IMR-90 (cell line): ENCODE measurements at regions not wholly inside any gene's neighbourhood (a gene's known extent, or its start where the extent isn't known, plus 50 kb on each side); places are given as distances from the start of the nearest gene placed in this dataset.

ENCODE experiments used
- ATAC-seq: fragments of 200-7000 bp; cut with Tn5 transposase; 2 replicates; pipeline ENCODE4 v1.9.1; 2020; ENCODE audit warnings: low read depth, mild to moderate bottlenecking, moderate library complexity
- BruUV-seq: library from RNA; stranded (reverse); fragments of 400-500 nt; replicated peaks from 2 replicates; lab custom pipeline; 2021; lab: Mats Ljungman, UMichigan
- CTCF ChIA-PET: fragments of 300-600 bp; formaldehyde crosslinking; extraction: SDS; loops from one replicate; lab custom pipeline; 2021; ENCODE audit warnings: antibody characterized with exemption; lab: Yijun Ruan, JAX
- POLR2A ChIA-PET: fragments of 300-600 bp; sonication (Branson Sonifier 250); formaldehyde crosslinking; loops from one replicate; lab custom pipeline; 2022; ENCODE audit warnings: antibody characterized with exemption; ENCODE audit not compliant: unreplicated experiment; lab: Charles Lee
- DNase-seq: peaks from one replicate; pipeline ENCODE4 v3.0.0; 2013
- H2AFZ ChIP-seq: replicated peaks from 2 replicates; pipeline ENCODE3; 2013; ENCODE audit warnings: low read length, mild to moderate bottlenecking; ENCODE audit not compliant: poor library complexity
- H2AK5ac ChIP-seq: 2 replicates; pipeline ENCODE4 v1.6.1; 2013; ENCODE audit warnings: low read depth, low read length, inconsistent platforms
- H2AK9ac ChIP-seq: replicated peaks from 2 replicates; pipeline ENCODE3; 2013; ENCODE audit warnings: mild to moderate bottlenecking, low read depth, low read length, moderate library complexity; ENCODE audit not compliant: poor library complexity
- H2BK120ac ChIP-seq: 2 replicates; pipeline ENCODE4 v1.6.1; 2013; ENCODE audit warnings: low read depth, low read length, inconsistent platforms
- H2BK15ac ChIP-seq: 3 replicates; pipeline ENCODE4 v1.6.1; 2013; ENCODE audit warnings: low read depth, low read length, inconsistent platforms
- H2BK20ac ChIP-seq: 2 replicates; pipeline ENCODE4 v1.6.1; 2013; ENCODE audit warnings: low read depth, mild to moderate bottlenecking, inconsistent platforms, low read length, moderate library complexity
- H2BK5ac ChIP-seq: 2 replicates; pipeline ENCODE4 v1.6.1; 2013; ENCODE audit warnings: mild to moderate bottlenecking, low read depth, low read length, inconsistent platforms; ENCODE audit not compliant: poor library complexity, severe bottlenecking
- H3K14ac ChIP-seq: replicated peaks from 2 replicates; pipeline ENCODE4 v1.6.1; 2013; ENCODE audit warnings: low read depth, low read length, inconsistent platforms
- H3K18ac ChIP-seq: 2 replicates; pipeline ENCODE4 v1.6.1; 2013; ENCODE audit warnings: low read depth, low read length, control low read depth
- H3K23ac ChIP-seq: 2 replicates; pipeline ENCODE4 v1.6.1; 2013; ENCODE audit warnings: low read depth, low read length, inconsistent platforms
- H3K27ac ChIP-seq: 2 replicates; pipeline ENCODE4 v1.5.1; 2013; ENCODE audit warnings: mild to moderate bottlenecking, control low read depth, low read length; ENCODE audit not compliant: insufficient read depth
- H3K27me3 ChIP-seq: 2 replicates; pipeline ENCODE4 v1.6.1; 2013; ENCODE audit warnings: low read length; ENCODE audit not compliant: control insufficient read depth, insufficient read depth
- H3K36me3 ChIP-seq: 2 replicates; pipeline ENCODE4 v1.6.1; 2013; ENCODE audit warnings: low read length, mixed read lengths; ENCODE audit not compliant: control insufficient read depth, insufficient read depth
- H3K4ac ChIP-seq: 2 replicates; pipeline ENCODE4 v1.6.1; 2013; ENCODE audit warnings: low read depth, low read length, inconsistent platforms
- H3K4me1 ChIP-seq: 2 replicates; pipeline ENCODE4 v1.6.1; 2013; ENCODE audit warnings: low read length, mixed read lengths; ENCODE audit not compliant: control insufficient read depth, insufficient read depth
- H3K4me2 ChIP-seq: 2 replicates; pipeline ENCODE4 v1.6.1; 2013; ENCODE audit warnings: low read depth, mild to moderate bottlenecking, control low read depth, low read length, moderate library complexity
- H3K4me3 ChIP-seq: 2 replicates; pipeline ENCODE4 v1.5.1; 2013; ENCODE audit warnings: low read depth, mild to moderate bottlenecking, control low read depth, low read length, moderate library complexity; ENCODE audit not compliant: insufficient read depth
- H3K56ac ChIP-seq: 2 replicates; pipeline ENCODE4 v1.6.1; 2013; ENCODE audit warnings: low read length, inconsistent platforms; ENCODE audit not compliant: insufficient read depth; ENCODE audit errors: extremely low read depth
- H3K79me1 ChIP-seq, 2 experiments: 2 replicates each; pipeline ENCODE4 v1.6.1; 2013; ENCODE audit warnings: low read length in 2 of 2, inconsistent platforms in 1 of 2, low read depth in 1 of 2
- H3K9ac ChIP-seq: 2 replicates; pipeline ENCODE4 v1.6.1; 2013; ENCODE audit warnings: low read depth, low read length, control low read depth
- H3K9me1 ChIP-seq: 2 replicates; pipeline ENCODE4 v1.6.1; 2013; ENCODE audit warnings: low read length, inconsistent platforms; ENCODE audit not compliant: insufficient read depth
- H3K9me3 ChIP-seq: 2 replicates; pipeline ENCODE4 v1.6.1; 2013; ENCODE audit warnings: low read length; ENCODE audit not compliant: control insufficient read depth, insufficient read depth
- H4K20me1 ChIP-seq: 2 replicates; pipeline ENCODE4 v1.6.1; 2013; ENCODE audit warnings: low read length, inconsistent platforms; ENCODE audit not compliant: insufficient read depth
- H4K5ac ChIP-seq: 2 replicates; pipeline ENCODE4 v1.6.1; 2013; ENCODE audit warnings: mild to moderate bottlenecking, low read depth, low read length, control low read depth
- H4K8ac ChIP-seq, 2 experiments: 2 replicates each; pipeline ENCODE4 v1.6.1; 2013; ENCODE audit warnings: low read depth in 2 of 2, low read length in 2 of 2, control low read depth in 1 of 2, inconsistent platforms in 1 of 2
- H4K91ac ChIP-seq: 2 replicates; pipeline ENCODE4 v1.6.1; 2013; ENCODE audit warnings: low read depth, low read length, inconsistent platforms; ENCODE audit not compliant: insufficient read depth
- FOS ChIP-seq: fragments of 150-350 bp; IDR thresholded peaks from 2 replicates; pipeline ENCODE4 v1.6.1; 2016; ENCODE audit warnings: low read depth, low read length
- MAZ ChIP-seq: IDR thresholded peaks from 2 replicates; pipeline ENCODE4 v1.6.1; 2012; ENCODE audit warnings: low read depth, mild to moderate bottlenecking, low read length, improper control_type of control experiment, moderate library complexity, borderline replicate concordance
- NFE2L2 ChIP-seq: fragments of 150-350 bp; IDR thresholded peaks from 2 replicates; pipeline ENCODE4 v1.6.1; 2016; ENCODE audit warnings: low read depth, mild to moderate bottlenecking, low read length
- RAD21 ChIP-seq: IDR thresholded peaks from 2 replicates; pipeline ENCODE4 v1.6.1; 2012; ENCODE audit warnings: low read length, improper control_type of control experiment
- SMC3 ChIP-seq: fragments of 150-350 bp; IDR thresholded peaks from 2 replicates; pipeline ENCODE4 v1.6.1; 2016; ENCODE audit warnings: low read depth, mild to moderate bottlenecking, antibody characterized with exemption, low read length, moderate library complexity
- WGBS, 2 experiments: methylation state at CpG; one replicate each; pipeline versions ENCODE4 v1.1.5 to v1.1.7; 2013; ENCODE audit warnings: missing lambda C conversion rate in 2 of 2; ENCODE audit not compliant: insufficient read length in 1 of 2; ENCODE audit errors: extremely low coverage in 2 of 2; 5-methylcytosine and 5-hydroxymethylcytosine counted together
- dilution Hi-C: fragments of 300-500 bp; cut with HindIII; formaldehyde crosslinking; loops from one replicate; pipeline ENCODE4 v1.14.3; 2018; ENCODE audit warnings: low sequenced_read_pairs; ENCODE audit not compliant: unreplicated experiment
- in situ Hi-C: fragments of 300-500 bp; cut with MboI; formaldehyde crosslinking; loops from 3 replicates; pipeline ENCODE4 v1.14.3; 2019; ENCODE audit warnings: low sequenced_read_pairs, inconsistent platforms, mixed read lengths
- intact Hi-C: fragments of 100-400 bp; cut with micrococcal nuclease; formaldehyde crosslinking; loops from 2 replicates; pipeline ENCODE4 v1.10.0; 2022
- TF ChIP-seq, protein P1 (sequence below): fragments of 150-350 bp; IDR thresholded peaks from 2 replicates; pipeline ENCODE4 v1.6.1; 2017; ENCODE audit warnings: mild to moderate bottlenecking, antibody characterized with exemption, low read length, low read depth

GRCh38 chr18:67001052-67001451 is 397.2 kb upstream of the CDH19 start:
- no peaks in the 10 kb centered on the region for H3K4me1 ChIP-seq
- BruUV-seq = no TSS peak
- H3K4me3 ChIP-seq = no peak overlapping the region
- dilution Hi-C loops (no loop called here), intact Hi-C loops (no loop called here), in situ Hi-C loops (no loop called here)
- no peaks in the 10 kb centered on the region for H3K79me1 ChIP-seq
- ATAC-seq = no peak
- H4K91ac ChIP-seq = no peak overlapping the region
- H3K27ac ChIP-seq = no peak overlapping the region
- CTCF ChIA-PET = no interaction called here
- H3K18ac ChIP-seq = no peak overlapping the region
- no peak overlapping the region for H2BK20ac ChIP-seq
- no peak overlapping the region for H2AK5ac ChIP-seq
- TF ChIP-seq FOS = no peak
- no peak for TF ChIP-seq RAD21
- no peak for TF ChIP-seq SMC3
- no peak for TF ChIP-seq MAZ
- TF ChIP-seq, protein P1, sequence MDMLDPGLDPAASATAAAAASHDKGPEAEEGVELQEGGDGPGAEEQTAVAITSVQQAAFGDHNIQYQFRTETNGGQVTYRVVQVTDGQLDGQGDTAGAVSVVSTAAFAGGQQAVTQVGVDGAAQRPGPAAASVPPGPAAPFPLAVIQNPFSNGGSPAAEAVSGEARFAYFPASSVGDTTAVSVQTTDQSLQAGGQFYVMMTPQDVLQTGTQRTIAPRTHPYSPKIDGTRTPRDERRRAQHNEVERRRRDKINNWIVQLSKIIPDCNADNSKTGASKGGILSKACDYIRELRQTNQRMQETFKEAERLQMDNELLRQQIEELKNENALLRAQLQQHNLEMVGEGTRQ = no peak
- no peak for TF ChIP-seq NFE2L2
- H3K9ac ChIP-seq = no peak overlapping the region
- H2AFZ ChIP-seq = no peak overlapping the region
- no peak overlapping the region for H3K23ac ChIP-seq
- no peaks in the 10 kb centered on the region for H3K27me3 ChIP-seq
- H2BK120ac ChIP-seq = no peak overlapping the region
- H2AK9ac ChIP-seq = no peak overlapping the region
- no peak overlapping the region for H4K8ac ChIP-seq
- no peak for DNase-seq
- POLR2A ChIA-PET = no interaction called here
- no peak overlapping the region for H3K4me2 ChIP-seq
- no peak overlapping the region for H2BK5ac ChIP-seq
- H3K56ac ChIP-seq = no peak overlapping the region
- WGBS, 2 experiments = no CpG with 5 or more reads among the region's 4 CpGs
- no peaks in the 10 kb centered on the region for H3K36me3 ChIP-seq
- H3K9me3 ChIP-seq = peaks cover 2% of the 10 kb centered on the region; the same call in 1 of the 2 replicates
- no peak overlapping the region for H3K4ac ChIP-seq
- no peak overlapping the region for H3K14ac ChIP-seq
- H4K20me1 ChIP-seq = no peaks in the 10 kb centered on the region
- H4K5ac ChIP-seq = no peak overlapping the region
- no peaks in the 10 kb centered on the region for H3K9me1 ChIP-seq
- H2BK15ac ChIP-seq = no peak overlapping the region
